ENCODE measurements at regions not wholly inside any gene's neighbourhood (a gene's known extent, or its start where the extent isn't known, plus 50 kb on each side); places are given as distances from the start of the nearest gene placed in this dataset.
"Not testable (repeated sequence)": the region's sequence is repeated elsewhere in the genome, so short reads cannot be mapped to it uniquely, and the experiment has no call there.

DNA sequence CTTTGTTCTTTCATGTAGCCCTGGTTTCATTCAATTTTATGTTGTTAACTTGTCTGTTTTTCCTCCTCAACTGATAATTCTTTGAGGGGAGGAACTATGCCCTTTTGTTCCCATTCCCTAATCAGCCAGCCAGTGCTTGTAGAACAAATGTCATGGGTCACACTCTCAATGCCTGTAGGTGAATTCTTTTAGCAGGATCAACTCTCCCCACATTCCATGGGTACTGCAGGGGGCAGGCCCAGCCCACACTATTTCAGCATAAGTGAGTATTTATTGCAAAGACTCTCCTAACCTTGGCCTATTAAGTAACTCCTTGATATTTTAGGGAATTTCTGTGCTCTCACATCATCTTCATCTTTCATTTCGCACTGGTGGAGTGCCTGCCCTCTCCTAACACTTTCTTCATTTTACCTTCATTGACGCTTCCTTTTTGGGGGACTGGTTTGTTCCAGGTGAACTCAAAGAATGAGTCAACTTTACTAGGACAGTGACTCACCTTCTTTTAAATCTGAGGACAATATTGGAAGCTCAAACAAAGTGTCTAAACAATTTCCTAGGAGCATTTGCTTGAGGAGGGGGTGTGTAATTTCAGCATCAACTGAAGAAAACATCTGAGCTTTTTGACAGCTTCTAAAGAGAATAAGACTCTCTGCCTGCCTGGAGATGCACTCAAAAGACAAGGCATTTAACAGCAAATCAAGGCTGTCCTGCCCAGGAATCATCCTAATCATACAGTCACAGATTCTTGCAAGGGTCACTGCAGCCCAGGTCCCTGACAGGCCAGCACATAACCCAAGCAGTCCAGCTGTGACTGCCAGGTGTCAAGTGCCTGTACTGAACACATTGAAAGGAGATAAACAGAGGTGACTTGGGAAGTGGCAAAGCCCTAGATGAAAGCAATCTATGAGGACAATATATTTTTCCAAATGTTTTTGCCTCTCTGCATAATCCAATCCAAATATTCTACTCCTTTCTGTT, 208.8 kb upstream of the ADRA1D start:
- no peak for DNase-seq

DNA sequence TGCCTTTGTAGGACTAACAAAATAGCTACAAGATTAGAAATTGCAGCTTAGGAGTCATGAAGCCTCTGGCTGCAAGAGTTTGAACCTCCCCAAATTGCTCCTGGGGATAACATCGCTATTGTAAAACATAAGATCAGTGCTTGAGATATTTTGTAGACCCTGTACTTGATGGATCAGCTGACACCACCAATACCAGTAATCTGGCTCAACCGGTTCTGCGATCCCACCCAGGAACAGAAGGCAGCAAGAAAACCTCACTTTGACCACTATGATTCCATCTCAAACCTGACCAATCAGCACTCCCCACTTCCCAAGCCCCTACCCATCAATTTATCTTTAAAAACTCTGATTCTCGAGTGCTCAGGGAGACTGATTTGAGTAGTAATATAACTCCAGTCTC, 206.9 kb upstream of the ADRA1D start:
- DNase-seq = no peak

DNA sequence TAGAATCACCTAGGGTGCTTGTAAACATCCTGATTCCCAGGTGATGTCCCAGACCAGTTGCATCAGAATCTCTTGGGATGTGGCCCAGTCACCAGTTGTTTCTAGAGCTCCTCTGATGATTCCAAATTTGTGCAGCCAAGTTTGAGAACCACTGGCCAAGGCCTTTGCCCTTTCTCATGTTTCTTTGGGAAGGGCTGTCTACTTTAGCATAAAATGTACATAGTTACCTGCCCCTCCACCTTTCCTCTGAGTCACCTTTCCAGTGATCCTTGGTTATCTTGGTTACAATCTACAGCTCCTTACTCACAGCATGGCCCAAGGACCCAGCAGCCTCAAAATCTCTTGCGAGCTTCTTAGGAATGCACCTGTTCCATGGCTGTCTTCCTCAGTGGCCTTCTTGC, 206.2 kb upstream of the ADRA1D start:
- no peak for DNase-seq

DNA sequence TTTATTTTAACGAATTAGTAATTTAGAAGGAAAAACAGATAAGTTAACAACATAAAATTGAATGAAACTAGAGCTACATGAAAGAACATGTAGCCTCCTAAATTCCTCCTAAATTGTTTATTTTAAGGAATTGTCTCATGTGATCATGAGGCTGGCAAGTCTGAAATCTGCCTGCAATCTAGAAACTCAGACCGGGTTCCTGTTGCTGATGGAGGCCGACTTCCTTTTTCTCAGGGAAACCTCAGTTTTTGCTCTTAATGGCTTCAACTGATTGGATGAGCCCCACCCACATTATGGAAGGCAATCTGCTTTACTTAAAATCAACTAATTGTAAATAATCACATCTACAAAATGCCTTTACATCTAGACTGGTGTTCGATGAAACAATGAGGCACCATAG, 205.0 kb upstream of the ADRA1D start:
- no peak for DNase-seq

DNA sequence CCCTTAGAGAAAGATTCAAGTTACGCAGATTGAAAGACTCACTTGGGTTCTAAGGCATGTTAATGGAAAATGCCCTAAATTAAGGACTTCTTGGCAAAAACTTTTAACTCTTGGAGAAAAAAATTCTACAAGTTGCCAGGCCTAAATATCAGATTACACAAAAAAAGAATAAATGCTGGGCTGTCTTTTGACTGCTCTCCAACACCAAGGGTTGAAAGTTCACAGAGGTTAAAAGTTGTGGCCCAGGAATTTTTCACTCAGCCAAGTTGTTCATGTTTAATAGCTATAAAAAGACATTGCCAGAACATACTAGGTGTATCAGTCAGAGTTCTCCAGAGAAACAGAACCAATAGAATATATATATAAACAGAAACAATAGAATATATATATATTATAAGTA, 204.3 kb upstream of the ADRA1D start:
- DNase-seq = no peak

DNA sequence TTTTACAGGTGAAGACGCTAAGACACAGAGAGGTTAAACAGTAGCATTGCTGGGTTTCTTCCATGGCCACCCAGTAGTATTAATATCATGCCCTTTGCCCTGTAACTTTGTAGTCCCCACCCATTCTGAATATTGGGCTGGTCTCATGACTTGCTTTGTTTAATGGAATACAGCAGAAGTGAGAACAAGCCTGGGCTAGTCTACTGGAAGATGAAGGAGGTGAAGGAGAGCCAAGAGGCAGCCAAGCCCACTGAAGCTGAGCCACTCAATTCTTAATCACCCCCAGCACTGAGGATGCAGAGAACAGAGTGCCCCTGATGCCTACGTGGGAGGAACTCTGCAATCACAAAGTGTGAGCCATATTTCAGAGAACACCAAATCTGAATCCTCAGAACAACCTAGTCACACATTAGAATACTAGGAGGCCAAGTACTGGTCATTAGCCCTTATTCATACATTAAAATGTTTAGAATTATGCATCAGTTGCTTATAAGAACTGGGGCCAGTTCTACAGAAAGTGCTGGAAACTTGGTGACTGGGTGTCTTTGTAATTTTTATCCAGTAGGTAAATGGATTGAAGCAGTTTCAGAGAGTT, 202.5 kb upstream of the ADRA1D start:
- no peak for DNase-seq

DNA sequence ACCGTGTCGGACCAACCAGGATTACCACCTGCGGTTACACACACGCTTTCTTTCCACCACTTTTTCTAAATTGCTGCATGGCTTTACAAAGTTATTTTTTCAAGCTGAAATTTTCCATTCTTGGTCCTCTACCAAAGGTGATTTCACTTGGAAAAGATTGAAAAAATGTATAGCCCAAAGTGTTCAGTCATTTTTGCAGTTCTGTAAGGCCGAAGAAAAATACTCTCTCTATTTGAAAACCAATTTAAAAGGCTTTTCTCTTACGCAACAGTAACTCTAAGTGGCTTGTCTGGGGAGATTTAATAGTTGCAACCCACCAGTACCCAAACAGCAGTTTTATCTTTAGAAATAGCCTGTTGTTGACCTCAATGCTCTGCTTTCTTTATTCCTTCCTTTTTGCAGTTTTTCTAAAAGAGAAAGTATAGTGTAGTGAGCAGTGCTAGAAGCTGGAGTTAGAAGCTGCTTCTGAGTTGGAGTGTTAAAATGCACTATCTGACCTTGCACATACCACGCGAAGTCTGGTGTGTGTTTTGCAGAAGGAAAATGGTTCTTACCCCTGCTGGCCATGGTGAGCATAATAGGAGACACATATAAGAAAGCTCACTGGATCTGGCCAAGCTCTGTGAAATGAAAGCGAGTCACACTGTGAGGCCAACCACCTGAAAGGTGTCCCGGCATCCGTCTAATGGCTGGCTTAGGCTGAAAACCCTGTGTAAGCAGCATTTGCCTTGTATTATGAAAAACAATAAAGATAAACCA, 201.0 kb upstream of the ADRA1D start:
- no peak for DNase-seq

DNA sequence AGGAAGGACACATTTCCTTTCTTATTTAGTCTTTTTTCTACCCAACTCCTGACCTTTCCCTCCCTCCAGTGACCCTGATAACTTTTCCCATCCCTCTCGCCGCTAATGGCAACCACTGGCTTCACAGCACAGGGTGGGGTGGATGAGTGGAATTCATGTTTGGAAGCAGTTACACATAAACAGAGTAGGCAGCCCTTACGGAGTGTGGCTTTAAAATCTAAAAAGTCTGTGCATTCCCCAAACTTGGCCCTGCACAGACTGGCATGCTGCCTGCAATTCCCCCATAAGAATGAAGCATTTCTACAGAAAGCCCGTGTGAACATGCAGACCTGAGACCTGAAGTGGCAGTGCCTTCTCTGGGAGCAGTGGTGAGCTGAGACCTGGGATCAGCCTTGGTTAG, 196.7 kb upstream of the ADRA1D start:
- DNase-seq = no peak

DNA sequence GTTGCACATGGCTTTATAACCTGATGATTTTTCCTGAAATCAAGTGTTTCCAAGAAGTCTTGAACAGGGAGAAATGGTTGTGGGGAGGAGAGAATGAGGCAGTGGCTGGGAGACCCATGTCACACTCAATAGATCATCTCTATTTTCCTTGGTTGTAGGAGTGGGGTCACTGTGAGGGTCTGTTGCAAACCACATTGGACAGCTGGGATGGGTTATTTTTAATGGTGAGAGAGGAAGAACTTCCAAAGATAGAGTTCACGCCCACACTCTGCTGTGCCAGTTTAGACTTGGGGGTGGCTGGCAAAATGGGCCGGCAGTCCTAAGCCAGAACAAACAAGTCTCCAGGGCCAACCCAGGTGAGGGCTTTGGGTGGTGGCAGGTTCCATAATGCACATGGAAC, 196.2 kb upstream of the ADRA1D start:
- no peak for DNase-seq

DNA sequence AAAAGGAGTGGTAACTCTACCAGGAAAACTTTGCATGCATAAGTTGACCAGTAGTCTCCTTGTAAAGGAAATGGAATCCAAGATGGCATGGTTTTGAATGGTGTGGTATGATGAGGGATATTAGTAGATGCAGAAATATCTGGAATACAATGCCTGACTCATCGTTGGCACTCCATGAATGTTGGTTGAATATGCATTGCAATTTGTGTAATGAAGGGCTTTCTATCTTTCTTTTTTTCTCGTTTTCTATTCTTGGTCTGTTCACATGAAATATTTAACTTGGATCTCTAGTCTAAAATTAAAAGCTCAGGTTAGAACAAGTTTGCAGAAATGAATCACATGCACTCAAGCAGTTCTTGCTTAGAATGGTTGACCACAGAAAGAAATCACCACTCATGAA, 195.3 kb upstream of the ADRA1D start:
- DNase-seq = no peak

DNA sequence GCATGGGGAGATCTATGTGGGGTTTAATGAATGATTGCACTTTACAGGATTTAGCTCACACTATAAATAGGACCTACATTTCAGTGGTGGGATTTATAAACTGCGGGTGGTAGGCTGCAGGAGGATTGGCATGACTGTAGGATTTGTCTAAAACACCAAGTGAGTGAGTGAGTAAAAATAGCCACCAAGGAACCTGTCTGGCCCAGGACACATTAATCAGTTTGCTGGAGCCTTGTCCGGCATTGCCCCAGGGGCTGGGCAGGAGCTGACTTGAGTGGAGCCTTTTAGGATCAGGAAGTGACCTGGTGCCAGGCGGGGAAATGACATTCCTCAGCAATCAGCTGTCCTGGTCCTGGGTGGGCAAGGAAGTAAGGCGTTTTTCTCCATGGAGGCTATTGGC, 193.9 kb upstream of the ADRA1D start:
- DNase-seq = no peak

DNA sequence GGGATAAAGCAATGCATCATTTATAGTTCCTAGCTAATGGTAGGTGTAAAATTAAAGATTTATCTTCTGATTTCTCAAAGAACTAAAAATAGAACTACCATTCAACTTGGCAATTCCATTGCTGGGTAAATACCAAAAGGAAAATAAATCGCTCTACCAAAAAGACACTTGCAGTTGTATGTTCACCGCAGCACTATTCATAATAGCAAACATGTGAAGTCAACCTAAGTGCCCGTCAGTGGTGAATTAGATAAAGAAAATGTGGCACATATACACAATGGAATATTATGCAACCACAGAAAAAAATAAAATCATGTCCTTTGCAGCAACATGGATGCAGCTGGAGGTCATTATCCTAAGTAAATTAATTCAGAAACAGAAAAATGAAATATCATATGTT, 192.8 kb upstream of the ADRA1D start:
- DNase-seq = no peak

DNA sequence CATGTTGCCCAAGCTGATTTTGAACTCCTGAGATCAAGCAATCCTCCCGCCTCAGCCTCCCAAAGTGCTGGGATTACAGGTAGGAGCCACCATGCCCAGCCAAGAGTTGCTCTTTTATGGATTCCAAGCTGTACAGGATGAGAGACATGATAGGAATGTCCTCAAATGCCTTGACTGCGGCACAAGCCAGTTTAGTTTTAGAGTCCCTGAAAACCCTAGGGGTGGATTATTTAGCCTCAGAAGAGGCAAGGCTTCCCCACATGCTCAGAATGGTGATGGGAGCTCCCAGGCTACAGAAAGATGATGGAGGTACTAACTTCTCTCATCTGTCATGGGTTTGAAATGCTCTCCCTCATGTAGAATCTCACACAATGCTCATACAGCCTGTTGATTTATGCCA, 192.1 kb upstream of the ADRA1D start:
- DNase-seq = no peak

DNA sequence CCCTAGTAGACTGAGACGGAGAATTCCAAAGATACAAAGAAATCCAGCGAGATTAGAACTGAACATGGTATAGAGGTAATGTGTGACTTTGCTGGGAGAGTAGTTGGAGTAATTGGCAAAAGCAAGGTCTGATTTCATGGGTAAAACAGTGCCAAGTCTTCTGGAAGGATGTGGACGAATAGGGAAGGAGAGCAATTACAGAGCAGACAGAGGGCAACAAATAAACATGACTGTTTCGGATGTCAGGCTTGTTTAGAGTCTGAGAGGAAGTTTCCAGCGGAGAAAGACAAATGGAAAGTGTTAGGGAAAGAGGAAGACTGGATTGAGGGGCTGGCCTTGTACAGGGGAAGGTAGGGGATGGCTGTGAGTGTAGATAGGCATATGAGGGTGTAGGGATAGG, 190.4 kb upstream of the ADRA1D start:
- no peak for DNase-seq

DNA sequence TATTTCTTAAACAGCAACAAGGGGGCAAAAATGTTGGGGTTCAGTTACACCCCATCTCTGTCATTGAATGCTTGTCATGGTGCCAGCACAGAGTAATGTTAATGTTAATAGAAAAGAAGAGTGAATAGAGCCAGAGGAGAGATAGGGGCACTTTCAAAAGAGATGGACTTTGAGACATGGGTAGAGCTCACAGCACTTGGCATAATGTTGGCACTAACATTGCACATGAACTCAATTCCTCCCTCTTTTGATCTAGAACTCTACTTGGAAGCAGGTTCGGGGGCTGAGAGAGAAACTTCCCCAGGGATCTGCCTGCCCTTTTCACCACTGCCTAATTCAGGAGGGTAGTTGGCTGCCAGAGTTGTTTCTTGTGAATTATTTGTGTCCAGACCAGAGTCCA, 188.0 kb upstream of the ADRA1D start:
- no peak for DNase-seq

DNA sequence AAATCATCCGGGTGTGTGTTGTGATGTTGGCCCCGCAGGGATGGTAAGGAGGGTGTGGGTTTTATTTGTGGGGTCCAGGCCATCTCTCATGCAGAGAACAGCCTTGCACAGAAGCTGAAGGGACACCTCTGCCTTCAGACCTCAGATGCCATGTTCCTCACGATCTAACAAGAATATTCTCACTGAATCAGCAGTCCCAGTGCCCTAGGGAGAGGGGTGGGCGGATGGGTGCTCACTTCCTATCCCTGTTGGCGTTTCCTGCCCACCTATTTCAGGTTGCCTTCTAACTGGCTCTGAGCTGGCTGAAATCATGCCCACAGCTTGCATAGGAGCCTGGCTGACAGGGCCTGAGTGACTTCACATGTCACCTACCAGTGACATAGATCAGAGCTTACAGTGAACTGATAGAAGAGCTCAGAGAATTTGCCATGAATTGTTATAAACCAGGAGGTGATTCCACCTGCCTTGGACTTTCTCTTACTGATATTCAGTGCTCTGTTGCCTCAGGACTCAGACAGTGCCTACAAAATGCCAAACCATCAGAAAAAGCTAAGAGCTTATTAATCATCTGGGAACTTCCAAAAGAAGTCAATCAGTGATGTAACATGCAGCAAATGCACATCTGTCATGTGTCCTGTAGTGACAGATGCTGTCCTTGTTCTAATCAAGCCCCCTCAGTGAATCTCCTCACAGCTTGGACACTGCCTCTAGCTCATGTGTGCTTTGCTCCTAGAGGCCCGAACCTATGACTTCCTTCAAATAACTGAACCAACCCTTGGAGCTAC, 186.8 kb upstream of the ADRA1D start:
- DNase-seq = no peak

DNA sequence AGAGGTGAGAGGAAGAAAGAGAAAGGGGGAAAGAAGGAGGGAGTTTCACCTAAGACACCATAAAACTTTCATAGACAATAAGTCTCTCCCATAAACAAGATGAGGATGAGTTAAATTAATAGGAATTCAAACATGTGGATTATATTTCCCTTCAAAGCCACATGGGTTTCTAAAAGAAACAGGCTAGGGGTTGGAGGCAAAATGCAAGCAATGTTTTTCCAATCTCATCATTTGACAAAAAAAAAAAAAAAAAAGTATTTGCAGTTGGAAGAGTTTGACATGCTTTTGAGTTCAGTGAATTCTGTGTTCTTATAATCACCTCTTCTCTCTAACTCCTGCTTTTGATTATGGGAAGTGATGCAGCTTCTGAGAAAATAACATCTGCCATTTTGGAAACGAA, 186.1 kb upstream of the ADRA1D start:
- no peak for DNase-seq

DNA sequence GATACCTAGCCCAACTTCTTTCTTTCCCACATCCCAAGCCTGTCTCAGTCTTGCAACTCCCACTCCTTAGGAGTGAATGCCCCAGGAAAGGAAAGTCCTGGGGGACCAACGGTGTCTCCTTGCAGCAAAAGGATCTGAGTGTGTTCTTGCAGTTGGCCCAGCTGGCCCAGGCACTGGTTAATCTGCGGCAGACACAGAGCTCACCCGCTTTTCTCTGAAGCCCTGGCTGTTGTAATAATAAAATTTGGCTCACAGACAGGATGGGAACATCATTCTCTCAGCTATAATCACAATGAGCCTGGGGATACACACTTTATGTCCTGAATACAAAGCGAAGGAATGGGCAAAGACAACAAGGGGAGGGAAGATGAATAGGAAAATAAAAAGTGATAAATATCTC, 185.6 kb upstream of the ADRA1D start:
- DNase-seq = no peak

DNA sequence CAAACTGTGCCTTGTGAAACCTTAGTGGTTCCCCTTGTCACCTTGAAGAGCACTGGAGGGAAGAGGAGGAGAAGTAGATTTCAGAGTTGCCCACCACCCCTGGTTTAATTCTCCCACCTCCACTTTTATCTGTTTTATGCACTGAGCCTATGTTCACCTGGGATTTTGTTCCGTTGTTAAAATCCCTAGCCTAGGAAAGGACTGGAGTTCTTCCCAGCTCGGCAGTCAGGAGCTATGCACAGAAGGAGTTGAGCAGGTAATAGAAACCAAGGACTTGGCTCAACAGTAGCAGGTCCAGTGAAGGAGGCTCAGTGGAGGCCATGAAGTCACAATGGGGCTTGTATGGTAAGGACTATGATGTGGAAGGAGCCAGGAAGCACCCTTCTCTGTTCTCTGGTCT, 182.4 kb upstream of the ADRA1D start:
- DNase-seq = no peak

DNA sequence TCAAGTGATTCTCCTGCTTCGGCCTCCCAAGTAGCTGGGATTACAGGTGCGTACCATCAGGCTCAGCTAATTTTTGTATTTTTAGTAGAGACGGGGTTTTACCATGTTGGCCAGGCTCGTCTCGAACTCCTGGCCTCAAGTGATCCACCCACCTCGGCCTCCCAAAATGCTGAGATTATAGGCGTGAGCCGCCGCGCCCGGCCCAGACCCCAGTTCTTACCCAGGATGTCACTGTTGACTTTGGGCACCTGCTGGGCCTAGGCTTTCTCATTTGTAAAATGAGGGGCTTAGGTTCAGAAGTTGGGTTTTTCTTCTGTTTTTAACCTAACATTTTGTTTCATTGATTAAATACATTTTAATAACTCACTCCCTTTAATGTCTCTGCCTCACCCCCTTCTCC, 181.7 kb upstream of the ADRA1D start:
- not testable (repeated sequence) for DNase-seq

DNA sequence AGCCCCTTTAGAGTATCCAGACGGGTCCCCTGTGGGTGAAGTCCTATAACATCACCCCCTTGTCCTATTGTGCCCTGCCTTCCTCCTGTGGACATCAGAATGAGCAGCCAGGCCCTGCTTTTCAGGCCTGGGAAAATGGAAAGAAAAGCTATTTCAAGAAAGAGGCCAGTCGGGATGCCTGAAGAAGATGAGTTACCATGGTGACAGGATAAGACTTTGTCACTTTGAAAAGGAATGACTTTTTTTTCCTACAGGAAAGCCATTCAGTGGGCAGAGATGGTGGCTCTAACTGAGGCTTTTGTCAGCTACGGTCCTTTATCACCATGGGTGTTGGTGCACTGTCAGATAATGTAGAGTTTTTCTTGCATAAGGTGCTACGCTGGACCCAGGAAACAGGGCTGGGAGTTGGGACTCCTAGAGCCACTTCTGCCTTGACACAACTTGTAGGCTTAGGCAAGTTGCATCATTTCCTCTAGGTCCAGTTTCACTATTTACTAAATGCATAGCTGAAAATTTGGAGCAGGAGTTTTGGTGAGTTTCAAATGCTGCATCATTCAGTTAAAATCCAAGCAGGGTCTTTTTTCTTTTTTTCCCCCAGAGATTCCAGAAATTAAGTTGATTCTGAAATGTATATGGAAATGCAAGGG, 179.0 kb upstream of the ADRA1D start:
- no peak for DNase-seq

DNA sequence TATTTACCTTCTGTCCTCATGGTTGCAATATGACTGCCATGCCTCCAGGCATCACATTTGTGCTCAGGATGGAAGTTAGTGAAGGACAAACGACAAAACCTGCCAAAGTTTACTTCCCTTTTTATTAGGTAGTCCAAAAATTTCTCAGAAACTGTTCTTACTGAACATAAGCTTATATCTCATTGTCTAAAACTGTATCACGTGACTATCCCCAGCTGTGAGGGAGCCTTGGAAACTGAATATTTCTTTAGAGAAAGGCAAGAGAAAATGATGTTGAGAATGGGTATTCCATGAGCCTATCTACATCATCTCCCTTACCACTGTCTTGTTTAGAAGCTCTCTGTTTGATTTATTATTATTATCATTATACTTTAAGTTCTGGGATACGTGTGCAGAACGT, 169.1 kb upstream of the ADRA1D start:
- no peak for DNase-seq

DNA sequence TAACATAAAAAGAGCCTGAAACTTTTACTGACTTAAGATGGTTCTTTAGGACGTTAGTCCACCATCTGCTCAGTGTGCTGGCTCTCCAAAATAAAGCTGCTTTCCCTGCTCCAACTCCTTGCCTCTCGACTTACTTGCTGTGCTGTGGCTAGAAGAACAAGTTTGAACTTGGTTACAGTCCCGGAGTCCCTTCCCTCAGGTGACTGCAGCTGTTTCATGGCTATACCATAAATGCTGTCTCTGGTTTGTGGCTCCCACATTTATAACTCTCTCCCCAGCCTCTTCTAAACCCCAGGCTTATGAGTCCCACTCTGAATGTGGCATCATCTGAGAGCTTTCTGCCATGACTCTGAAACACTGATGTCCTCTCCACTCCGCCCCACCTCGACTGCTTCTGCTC, 166.2 kb upstream of the ADRA1D start:
- DNase-seq = no peak

Measured in activated CD8-positive, alpha-beta memory T cell treated with anti-CD3 and anti-CD28 coated beads for 24 hours (primary cell).